Globus pallidus (tissue), 1 donor: ENCODE measurements at regions not wholly inside any gene's neighbourhood (a gene's known extent, or its start where the extent isn't known, plus 50 kb on each side); places are given as distances from the start of the nearest gene placed in this dataset.

Source experiments
- DNase-seq: peaks from one replicate; pipeline ENCODE4 v3.0.0-alpha.2; 2015; ENCODE audit warnings: low spot score

DNA sequence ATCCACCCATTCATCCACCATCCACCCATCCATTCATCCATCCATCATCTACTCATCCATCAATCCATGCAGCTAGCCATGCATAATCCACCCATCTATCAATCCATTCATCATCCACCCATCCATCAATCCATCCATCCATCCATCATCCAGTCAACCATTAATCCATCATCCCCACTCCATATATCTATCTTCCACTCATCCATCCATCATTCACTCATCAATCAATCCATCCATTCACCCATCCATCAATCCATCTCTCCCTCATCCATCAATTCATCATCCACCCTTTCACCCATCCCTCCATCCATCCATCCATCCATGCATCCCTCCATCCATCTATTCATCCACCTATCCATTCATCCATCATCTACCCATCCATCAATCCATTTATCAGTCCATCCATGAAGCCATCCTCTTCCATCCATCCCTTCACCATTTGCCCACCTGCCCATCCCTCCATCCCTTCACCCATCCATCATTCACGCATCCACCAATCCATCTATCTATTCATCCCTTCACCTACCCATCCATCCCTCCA is 689.4 kb downstream of the BRD1 start:
- DNase-seq: no peak

- DNase-seq: no peak
Observed at GRCh38 chr22:49137206-49137840, 690.4 kb downstream of the BRD1 start.

DNA sequence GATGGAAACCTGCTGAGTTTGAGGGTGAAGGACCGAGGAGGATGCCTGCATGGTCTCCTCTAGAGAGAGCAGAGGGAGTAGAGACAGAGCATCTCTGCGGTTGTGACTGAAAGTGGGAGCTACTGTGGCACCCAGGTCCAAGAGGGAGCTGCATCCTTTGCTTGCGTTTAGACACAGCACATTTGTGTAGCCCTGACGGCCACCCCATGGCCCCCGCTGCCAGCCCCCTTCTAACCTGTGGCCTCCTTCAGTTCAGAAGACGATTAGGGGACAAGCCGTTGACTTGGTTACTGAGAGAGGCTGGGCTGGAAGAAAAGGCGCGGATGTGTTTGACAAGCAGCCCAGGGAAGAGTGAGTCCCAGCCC is 690.9 kb downstream of the BRD1 start:
- no peak for DNase-seq

DNA sequence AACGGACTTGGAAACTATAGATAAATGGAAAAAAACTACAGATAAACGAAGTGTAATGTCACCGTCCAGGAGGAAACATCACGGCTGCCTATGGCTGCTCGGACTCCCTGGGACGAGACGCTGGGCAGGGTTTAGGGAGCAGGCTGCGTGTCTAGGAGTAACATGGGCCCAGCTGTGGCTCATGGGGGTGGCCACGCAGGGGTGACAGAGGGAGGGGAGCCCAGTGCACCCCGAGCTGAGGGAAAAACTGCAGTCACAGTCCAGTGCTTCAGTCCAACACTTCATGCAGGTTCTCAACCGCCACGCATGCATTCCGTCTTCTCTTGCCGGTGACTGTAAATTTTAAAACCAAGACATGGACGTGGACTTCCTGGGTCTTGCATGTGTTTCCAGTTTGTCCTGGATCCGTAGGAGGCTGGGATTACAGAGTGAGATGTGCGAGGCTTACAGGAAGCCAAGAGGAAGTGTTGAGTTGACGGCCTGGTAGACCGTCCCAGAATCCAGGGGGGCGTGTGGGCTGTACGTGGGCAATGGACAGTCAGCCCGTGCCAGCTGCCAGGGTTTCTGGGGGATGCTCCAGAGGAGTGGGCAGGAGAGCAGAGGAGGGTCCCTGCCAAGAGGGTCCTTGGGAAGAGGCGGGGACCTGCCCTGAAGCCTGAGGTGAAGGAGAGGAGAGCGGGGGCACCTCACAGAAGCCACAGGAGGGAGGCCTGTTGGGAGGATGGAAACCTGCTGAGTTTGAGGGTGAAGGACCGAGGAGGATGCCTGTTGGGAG is 691.4 kb downstream of the BRD1 start:
- DNase-seq: no peak

DNA sequence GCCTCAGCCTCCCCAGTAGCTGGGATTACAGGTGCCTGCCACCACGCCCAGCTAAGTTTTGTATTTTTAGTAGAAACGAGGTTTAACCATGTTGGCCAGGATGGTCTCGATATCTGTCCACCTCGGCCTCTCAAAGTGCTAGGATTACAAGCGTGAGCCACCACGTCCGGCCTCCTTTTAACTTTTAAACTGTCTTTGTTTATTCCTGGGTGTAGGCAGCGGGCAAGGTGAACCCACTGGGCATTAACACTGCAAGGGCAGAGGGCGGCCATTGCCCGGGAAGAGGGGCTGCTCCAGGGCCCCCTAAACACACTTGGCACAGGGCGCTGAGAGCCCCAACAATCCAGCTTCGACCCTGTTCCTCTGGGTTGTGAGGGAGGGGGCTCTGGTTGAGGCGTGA is 693.6 kb downstream of the BRD1 start:
- DNase-seq: no peak

DNA sequence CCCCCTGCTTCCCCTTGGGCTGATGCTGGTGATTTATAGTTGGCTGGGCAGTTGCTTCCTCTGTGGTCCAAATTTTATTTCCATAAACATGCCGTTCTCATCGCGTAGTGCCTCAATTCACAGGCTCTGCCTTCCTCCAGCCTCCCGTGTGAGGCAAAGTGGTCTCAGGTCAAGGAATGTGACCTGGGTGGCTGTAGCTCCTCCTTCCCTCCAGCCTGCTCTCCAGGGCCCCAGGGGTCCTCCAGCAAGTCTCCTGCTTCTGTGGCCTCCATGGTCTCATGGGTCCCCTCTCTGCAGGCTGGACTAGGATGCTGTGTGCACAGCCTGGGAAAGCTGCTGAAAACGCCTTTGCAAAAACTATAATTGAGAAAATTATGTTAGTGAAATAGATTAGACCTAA is 694.1 kb downstream of the BRD1 start:
- no peak for DNase-seq

DNA sequence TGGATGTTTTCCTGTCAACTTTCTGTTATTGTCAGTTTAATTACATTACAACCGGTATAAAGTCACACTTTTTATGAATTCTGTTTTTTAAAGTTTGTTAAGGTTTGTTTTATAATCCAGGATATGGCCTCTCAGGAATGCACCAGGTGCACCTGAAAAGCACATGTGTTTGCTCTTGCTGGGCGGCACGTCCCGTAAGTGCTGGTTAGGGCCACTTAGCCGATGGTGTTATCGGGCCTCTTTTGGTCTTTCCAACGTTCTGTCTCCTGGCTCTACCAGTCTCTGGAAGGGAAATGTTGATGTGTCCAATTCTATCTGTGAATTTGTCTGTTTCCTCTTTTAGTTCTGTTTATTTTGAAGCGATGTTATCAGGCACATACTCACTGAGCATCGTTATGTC is 695.7 kb downstream of the BRD1 start:
- no peak for DNase-seq

- DNase-seq: no peak
Observed at GRCh38 chr22:49129736-49130135, 697.9 kb downstream of the BRD1 start.

DNA sequence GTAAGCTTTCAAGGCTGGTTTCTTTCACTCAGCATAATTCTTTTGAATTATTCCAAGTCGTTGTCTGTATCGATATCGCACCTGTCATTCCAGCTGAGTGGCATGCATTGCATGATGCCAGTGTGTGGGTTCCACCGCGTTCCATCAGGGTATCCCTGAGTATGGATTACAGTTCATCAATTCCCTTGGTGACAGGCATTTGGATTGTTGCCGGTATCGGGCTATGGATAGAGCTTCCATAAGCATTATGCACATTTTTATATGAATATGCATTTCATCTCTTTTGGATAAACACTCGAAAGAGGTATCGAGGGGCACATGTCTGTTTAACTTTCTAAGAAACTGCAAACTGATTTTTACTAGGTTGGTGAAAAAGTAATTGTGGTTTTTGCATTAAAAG is 698.8 kb downstream of the BRD1 start:
- no peak for DNase-seq

- DNase-seq: no peak
Observed at GRCh38 chr22:49124608-49125007, 703.1 kb downstream of the BRD1 start.

- no peak for DNase-seq
Observed at GRCh38 chr22:49123621-49124192, 704.0 kb downstream of the BRD1 start.

DNA sequence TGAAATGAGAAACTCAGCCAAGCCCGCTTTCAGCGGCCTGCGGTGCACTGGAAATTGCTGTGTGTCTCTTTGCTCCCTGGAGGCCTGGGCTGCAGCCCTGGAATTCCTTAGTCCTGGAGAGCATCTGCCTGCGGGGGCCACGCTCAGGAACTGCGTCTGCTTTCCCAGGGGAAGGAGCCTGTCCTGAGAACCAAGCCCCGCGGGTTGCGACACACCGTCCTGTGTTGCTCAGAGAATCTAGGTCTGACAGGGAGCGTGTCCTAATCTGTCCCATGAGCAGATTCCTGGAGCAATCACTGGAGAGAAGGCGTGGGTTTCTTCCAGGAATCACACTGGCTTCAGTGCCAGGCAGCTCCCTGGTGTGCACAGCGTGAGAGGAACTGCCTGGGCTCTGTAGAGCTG is 708.1 kb downstream of the BRD1 start:
- DNase-seq: no peak

GRCh38 chr22:49118065-49118464 is 709.6 kb downstream of the BRD1 start:
- no peak for DNase-seq

GRCh38 chr22:49117486-49117885 is 710.2 kb downstream of the BRD1 start:
- DNase-seq: no peak

DNA sequence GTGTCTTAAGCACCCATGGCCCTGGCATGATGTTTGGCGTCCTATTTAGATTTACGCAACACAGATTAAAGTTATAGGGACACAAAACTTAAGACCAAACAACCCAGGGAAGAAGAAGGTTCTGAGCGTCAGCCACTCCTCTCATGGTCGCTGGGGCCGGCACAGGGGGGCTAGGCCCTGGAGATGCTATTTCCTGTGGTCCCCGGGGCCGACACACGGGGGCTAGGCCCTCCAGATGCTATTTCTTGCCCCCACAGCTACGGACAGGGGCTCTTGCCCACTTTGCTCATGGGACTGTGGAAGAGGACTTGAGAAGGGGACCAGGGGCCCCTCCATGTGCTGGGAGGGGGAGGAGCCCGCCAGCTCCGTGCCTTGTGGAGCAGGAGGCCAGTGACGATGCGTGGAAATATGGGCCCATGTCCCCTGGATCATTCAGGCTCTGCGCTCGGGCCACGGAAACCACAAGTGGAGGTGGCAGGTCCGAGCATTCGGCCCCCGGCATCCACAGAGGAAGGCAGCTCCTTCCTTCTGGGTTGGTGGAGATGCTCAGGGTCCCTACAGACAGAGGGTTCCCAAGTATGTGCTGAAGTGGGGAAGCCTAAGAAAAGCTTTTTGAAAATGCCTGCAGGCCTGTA is 711.1 kb downstream of the BRD1 start:
- no peak for DNase-seq

DNA sequence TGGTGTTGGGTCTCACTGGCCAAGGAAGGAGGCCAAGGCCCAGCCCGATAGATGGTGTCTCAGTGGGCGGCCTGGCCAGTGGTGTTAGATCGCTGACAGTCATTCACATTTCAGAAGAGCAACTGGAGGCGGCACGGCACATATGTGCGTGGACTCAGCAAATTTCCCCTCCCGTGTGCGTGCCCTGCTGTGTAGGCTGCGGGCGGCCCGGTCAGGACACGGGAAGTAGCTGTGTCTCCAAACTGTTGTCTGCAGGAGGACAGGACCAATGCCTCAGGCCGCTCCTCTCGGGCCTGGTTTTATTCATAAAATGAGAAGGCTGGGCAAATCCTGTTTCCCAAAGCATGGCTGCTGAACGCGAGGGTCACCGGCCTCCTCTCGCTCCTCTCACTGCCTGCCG is 711.7 kb downstream of the BRD1 start:
- DNase-seq: no peak

DNA sequence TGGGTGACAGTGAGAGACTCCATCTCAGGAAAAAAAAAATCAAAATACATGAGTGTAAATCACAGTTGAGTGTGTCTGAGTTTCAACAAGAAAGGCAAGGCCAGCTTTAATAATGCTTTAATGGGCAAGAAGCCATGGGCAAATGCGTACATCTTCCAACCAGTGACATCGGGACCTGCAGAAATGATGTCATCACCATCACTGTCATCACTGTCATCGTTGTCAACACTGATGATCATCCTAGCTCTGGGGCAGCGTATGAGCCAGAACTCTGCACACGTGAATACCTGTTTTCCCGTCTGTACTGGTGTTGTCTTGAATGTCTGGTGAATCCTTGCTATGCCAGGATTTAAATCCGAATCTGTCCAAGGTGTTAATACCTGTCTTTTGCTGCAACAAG is 712.5 kb downstream of the BRD1 start:
- no peak for DNase-seq

GRCh38 chr22:49113758-49114157 is 713.9 kb downstream of the BRD1 start:
- no peak for DNase-seq

- no peak for DNase-seq
Observed at GRCh38 chr22:49112661-49113626, 714.7 kb downstream of the BRD1 start.

DNA sequence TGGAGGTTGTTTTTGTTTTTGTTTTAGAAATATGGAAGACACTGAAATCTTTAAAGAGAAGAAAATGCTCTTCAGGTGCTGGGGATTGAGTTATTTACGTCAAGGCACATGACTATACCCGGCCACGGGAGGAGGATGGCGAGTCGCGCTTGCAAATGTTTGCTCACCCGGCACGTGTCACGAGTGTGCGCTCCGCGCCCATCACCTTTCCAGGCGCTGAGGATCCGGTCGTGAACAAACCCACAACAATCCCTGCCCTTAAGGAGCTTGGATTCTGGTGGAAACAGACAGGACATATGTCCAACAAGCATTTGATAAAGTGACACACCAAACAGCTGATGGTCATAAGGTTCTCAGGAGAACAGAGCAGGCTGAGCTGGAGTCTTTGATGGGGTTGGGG is 715.5 kb downstream of the BRD1 start:
- no peak for DNase-seq

GRCh38 chr22:49111085-49111484 is 716.6 kb downstream of the BRD1 start:
- no peak for DNase-seq
